K562 (cell line): ENCODE measurements at regions not wholly inside any gene's neighbourhood (a gene's known extent, or its start where the extent isn't known, plus 50 kb on each side); places are given as distances from the start of the nearest gene placed in this dataset.

ENCODE experiments used
- ATF4 ChIP-seq: fragments of 450-650 bp; formaldehyde crosslinking; IDR thresholded peaks from 2 replicates; pipeline ENCODE4 v1.4.0; 2022; ENCODE audit warnings: mild to moderate bottlenecking, moderate library complexity
- CBFB ChIP-seq: sonication (generic); formaldehyde crosslinking; IDR thresholded peaks from 2 replicates; pipeline ENCODE4 v1.4.0; 2020; ENCODE audit warnings: mild to moderate bottlenecking, missing genetic modification reagents
- CC2D1A ChIP-seq: fragments of 450-650 bp; IDR thresholded peaks from 2 replicates; pipeline ENCODE4 v1.6.1; 2017; ENCODE audit warnings: mild to moderate bottlenecking
- DPF2 ChIP-seq: fragments of 450-650 bp; IDR thresholded peaks from 2 replicates; pipeline ENCODE4 v1.6.1; 2016
- FOXK2 ChIP-seq, 2 experiments: fragments of 450-650 bp; IDR thresholded peaks in 1 of 2; conservative IDR thresholded peaks in 1 of 2; 2 replicates each; pipeline ENCODE4 v1.6.1; 2016; ENCODE audit warnings: low read depth in 2 of 2, mild to moderate bottlenecking in 1 of 2
- GABPA ChIP-seq: fragments of 200-800 bp; sonication (Bioruptor generic); conservative IDR thresholded peaks from 2 replicates; pipeline ENCODE4 v1.6.1; 2016; ENCODE audit warnings: low read depth, missing genetic modification characterization, missing compliant biosample characterization
- GATA2 ChIP-seq: sonication (generic); formaldehyde crosslinking; IDR thresholded peaks from 2 replicates; pipeline ENCODE4 v1.4.0; 2020; ENCODE audit warnings: mild to moderate bottlenecking, missing genetic modification reagents
- GATAD2A ChIP-seq: fragments of 450-650 bp; IDR thresholded peaks from 2 replicates; pipeline ENCODE4 v1.6.1; 2017
- HDAC3 ChIP-seq: fragments of 450-650 bp; IDR thresholded peaks from 2 replicates; pipeline ENCODE4 v1.6.1; 2018; ENCODE audit warnings: borderline replicate concordance, mild to moderate bottlenecking, moderate library complexity; ENCODE audit not compliant: partially characterized antibody
- NCOA1 ChIP-seq: fragments of 450-650 bp; IDR thresholded peaks from 2 replicates; pipeline ENCODE4 v1.6.1; 2016; ENCODE audit warnings: low read depth
- NCOR1 ChIP-seq: fragments of 450-650 bp; IDR thresholded peaks from 2 replicates; pipeline ENCODE4 v1.6.1; 2016; ENCODE audit warnings: mild to moderate bottlenecking, moderate library complexity
- NFIC ChIP-seq: fragments of 450-650 bp; IDR thresholded peaks from 2 replicates; pipeline ENCODE4 v1.6.1; 2017; ENCODE audit warnings: mild to moderate bottlenecking, inconsistent platforms
- PTTG1 ChIP-seq: fragments of 450-650 bp; IDR thresholded peaks from 2 replicates; pipeline ENCODE4 v1.6.1; 2016; ENCODE audit warnings: low read depth, mild to moderate bottlenecking, missing genetic modification characterization, missing compliant biosample characterization
- SMAD3 ChIP-seq: fragments of 450-650 bp; formaldehyde crosslinking; conservative IDR thresholded peaks from 2 replicates; pipeline ENCODE4 v1.4.0; 2020; ENCODE audit warnings: mild to moderate bottlenecking
- SOX6 ChIP-seq: fragments of 450-650 bp; IDR thresholded peaks from 2 replicates; pipeline ENCODE4 v1.6.1; 2014; ENCODE audit warnings: mild to moderate bottlenecking
- TRIM24 ChIP-seq, 2 experiments: fragments of 450-650 bp; IDR thresholded peaks; 2 replicates each; pipeline ENCODE4 v1.6.1; 2016
- VEZF1 ChIP-seq: fragments of 200-800 bp; sonication (Bioruptor generic); IDR thresholded peaks from 2 replicates; pipeline ENCODE4 v1.6.1; 2017; ENCODE audit warnings: missing genetic modification characterization, missing compliant biosample characterization
- ZBTB12 ChIP-seq: fragments of 250-450 bp; sonication (Bioruptor Pico); IDR thresholded peaks from 2 replicates; pipeline ENCODE4 v1.4.0; 2020
- ZBTB9 ChIP-seq: fragments of 450-650 bp; formaldehyde crosslinking; IDR thresholded peaks from 2 replicates; pipeline ENCODE4 v1.4.0; 2020; ENCODE audit warnings: mild to moderate bottlenecking, moderate library complexity
- ZNF324 ChIP-seq: fragments of 250-450 bp; sonication (Bioruptor Pico); IDR thresholded peaks from 2 replicates; pipeline ENCODE4 v1.4.0; 2020; ENCODE audit warnings: mild to moderate bottlenecking
- ZNF583 ChIP-seq: fragments of 250-450 bp; sonication (Bioruptor Pico); IDR thresholded peaks from 2 replicates; pipeline ENCODE4 v1.4.0; 2020
- ZNF584 ChIP-seq: fragments of 200-800 bp; sonication (Bioruptor generic); IDR thresholded peaks from 2 replicates; pipeline ENCODE4 v1.6.1; 2016; ENCODE audit warnings: low read depth, mild to moderate bottlenecking, missing genetic modification characterization, missing compliant biosample characterization
- ZNF639 ChIP-seq, 2 experiments: fragments of 200-800 bp in 1 of 2; sonication (Bioruptor generic) in 1 of 2; sonication (generic) in 1 of 2; formaldehyde crosslinking in 1 of 2; IDR thresholded peaks in 1 of 2; conservative IDR thresholded peaks in 1 of 2; 2 replicates each; pipeline versions ENCODE4 v1.5.0 to v1.6.1; 2016 to 2020; ENCODE audit warnings: missing compliant biosample characterization in 1 of 2, missing genetic modification characterization in 1 of 2, missing genetic modification reagents in 1 of 2

- TF ChIP-seq FOXK2 (conservative IDR thresholded peaks at IDR 0.05 in 1 of 2, IDR thresholded peaks at IDR 0.05 in 1 of 2; ENCODE audit: low read depth in 2 of 2) (0 out of 4 replicates have a peak, but pooled peaks of 1 of the 2 experiments have one; percentile 43), GATA2 (CRISPR knock-in tag) (peak; percentile 81), ZBTB9 (CRISPR knock-in tag) (peak; percentile 72; the same call in 1 of the 2 replicates), SMAD3 (0 out of 2 replicates have a peak, but pooled peaks have one; percentile 47), NCOA1 (peak; percentile 58; the same call in 1 of the 2 replicates), HDAC3 (peak; percentile 73), ZNF583 (CRISPR knock-in tag) (peak; percentile 90), TRIM24 (IDR thresholded peaks at IDR 0.05) (peak; percentile 91 to 92), ZNF639 (CRISPR knock-in tag; conservative IDR thresholded peaks at IDR 0.05 in 1 of 2, IDR thresholded peaks at IDR 0.05 in 1 of 2) (peak in 1 of 2 experiments; percentile 96; a peak in 2 of 4 replicates), ZNF324 (CRISPR knock-in tag) (peak; percentile 30; the same call in 1 of the 2 replicates), NCOR1 (peak; percentile 95), PTTG1 (tag) (0 out of 2 replicates have a peak, but pooled peaks have one; percentile 45), CC2D1A (peak; percentile 85; the same call in 1 of the 2 replicates), GATAD2A (peak; percentile 70; the same call in 1 of the 2 replicates), VEZF1 (CRISPR knock-in tag) (peak; percentile 58), CBFB (0 out of 2 replicates have a peak, but pooled peaks have one; percentile 42), ATF4 (peak; percentile 73; the same call in 1 of the 2 replicates), ZNF584 (CRISPR knock-in tag) (peak; percentile 95), SOX6 (peak; percentile 66; the same call in 1 of the 2 replicates), NFIC (peak; percentile 93), DPF2 (peak; percentile 83), GABPA (tag) (0 out of 2 replicates have a peak, but pooled peaks have one; percentile 19), ZBTB12 (CRISPR knock-in tag) (0 out of 2 replicates have a peak, but pooled peaks have one; percentile 42)
Observed at GRCh38 chr2:111433892-111434607, 313.3 kb downstream of the BCL2L11 start (continued).
